GM10266 (cell line): ENCODE measurements at regions not wholly inside any gene's neighbourhood (a gene's known extent, or its start where the extent isn't known, plus 50 kb on each side); places are given as distances from the start of the nearest gene placed in this dataset.
"Not testable (repeated sequence)": the region's sequence is repeated elsewhere in the genome, so short reads cannot be mapped to it uniquely, and the experiment has no call there.

ENCODE experiments used
- DNase-seq: peaks from one replicate; pipeline ENCODE4 v3.0.0; 2012; ENCODE audit errors: extremely low spot score
- CTCF ChIP-seq: IDR thresholded peaks from 2 replicates; pipeline ENCODE4 v1.5.1; 2012; ENCODE audit warnings: mild to moderate bottlenecking, low read depth; ENCODE audit not compliant: control insufficient read depth, insufficient read depth; ENCODE audit errors: missing control alignments

DNA sequence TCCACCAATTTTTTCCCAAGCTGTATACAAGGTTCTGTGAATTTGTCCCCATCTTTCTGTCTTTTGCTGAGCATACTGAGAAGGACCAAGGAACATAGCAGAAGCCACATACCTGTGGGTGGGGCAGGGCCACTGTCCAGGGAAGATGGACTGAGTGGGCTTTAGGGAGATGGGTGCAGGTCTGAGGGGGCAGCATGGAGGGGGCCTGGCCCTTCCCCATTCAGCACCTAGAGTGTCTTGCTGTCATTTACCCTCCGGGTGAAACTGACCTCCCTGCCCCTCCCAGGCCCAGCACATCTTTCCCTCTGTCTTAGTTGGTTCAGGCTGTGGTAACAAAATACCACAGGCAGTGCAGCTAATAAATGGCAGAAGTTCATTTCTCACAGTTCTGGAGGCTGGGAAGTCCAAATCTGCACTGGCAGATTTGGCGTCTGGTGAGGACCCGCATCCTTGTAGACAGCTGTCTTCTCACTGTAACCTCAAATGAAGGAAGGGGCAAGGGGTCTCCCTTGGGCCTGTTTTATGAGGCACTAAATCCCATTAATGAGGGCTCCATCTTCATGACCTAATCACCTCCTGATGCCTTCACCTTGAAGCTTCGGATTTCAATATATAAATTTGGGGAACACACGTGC, 180.0 kb upstream of the SMAD3 start:
- TF ChIP-seq CTCF: no peak
- DNase-seq: no peak

DNA sequence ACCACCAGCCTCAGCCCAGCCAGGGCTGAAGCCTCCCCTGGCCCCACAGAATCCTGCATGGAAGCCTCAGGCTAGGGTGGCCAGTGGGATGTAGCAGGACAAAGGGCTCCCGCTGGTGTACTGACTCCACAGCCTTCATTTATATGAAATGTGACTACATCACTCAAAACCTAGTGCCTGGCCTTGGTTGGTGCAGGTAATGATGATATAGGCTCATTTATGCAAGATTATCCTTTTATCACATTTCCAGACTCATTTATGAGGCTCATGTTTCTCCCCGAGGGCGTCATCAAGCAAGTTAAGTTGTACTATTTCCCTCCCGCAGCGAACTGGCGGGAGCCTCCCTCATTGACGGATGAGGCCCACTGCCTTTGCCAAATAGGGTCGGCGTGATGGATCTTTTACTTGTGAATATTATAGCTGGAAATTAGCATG, 179.1 kb upstream of the SMAD3 start:
- no peak for DNase-seq

DNA sequence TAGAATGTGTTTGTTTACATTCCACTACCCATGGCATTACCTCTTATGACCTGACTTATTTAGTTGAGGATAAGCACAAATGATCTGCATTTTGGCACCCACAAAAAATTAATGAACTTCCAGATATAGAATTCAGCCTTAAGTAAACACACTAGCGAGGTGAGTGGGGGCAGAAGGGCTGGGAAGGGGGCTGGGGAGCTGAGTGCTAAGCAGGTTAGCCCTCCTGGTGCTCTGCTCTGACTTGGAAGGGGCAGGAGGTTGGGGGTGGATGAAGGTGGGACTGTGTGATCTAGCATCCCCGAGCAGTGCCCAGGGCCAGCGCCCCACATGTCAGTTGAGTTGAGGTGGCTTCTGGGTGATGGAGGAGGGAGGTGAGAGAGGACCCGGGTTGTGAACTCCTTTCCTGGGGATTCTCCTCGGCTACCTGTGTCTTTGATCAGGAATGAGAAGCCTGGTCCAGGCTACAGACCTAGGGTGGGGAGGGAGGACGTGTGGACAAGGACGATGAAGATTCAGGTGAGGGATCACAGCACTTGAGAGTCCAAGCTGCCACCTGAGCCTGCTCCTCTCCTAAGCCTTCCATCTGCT, 178.6 kb upstream of the SMAD3 start:
- no peak for TF ChIP-seq CTCF
- DNase-seq: no peak

More for the DNA sequence above, 179.1 kb upstream of the SMAD3 start:
- TF ChIP-seq CTCF: no peak

DNA sequence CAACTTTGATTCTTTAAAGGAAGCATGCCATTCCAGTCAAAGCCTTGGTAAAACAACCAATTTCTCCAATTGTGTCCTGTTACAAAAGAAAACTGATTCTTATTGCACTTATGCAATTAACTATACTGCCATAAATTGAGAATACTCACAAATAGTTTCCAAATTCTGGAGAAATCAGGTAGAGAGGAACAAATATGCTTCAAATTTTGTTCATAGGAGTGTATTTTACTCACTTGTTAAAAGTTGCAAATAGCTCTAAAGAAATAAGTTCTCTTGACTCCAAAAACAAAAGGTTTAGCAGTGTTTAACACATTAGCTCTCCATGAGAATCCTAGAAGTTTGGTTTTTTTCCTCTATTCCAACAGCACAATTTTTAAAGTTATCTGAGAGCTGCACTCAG, 176.1 kb upstream of the SMAD3 start:
- DNase-seq: not testable (repeated sequence)

DNA sequence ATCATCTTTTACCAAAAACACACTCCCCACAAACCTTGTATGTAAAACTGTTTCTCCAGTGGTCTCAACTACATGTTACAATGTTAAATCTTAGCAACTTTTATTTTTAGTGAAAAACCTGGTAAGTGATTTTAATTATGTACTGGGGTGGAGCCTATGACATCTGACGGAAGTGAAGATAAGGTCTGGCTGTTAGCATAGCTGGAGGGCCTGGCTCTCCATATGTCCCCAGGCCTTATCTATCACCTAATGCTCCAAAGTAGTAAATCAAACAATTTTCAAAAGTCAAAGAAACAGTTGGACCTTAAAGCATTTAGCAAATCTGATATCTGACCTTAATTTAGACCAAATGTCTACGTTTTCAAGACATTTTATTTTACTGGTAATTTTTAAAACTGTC, 173.6 kb upstream of the SMAD3 start:
- no peak for TF ChIP-seq CTCF
- DNase-seq: no peak

- TF ChIP-seq CTCF: no peak
- DNase-seq: no peak
These were observed 172.1 kb upstream of the SMAD3 start for GRCh38 chr15:66893294-66893693.

DNA sequence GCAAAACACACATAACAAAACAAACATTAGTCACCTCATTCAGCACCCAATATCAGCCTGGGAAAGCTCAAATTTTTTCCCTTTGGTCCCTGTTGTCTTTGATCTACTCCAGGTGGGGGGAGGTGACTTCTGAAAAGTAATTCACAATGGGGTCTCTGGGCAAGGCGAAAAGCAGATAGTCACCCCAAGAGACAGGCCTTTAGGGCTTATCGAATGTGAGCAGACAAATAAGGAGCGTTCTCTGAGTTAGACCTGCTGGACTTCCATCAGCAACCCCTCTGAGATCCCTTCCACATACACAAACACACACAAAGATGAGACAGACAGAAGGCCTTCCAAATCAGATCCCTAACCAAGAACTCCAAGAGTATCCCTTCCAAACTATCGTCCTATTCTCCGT, 171.0 kb upstream of the SMAD3 start:
- no peak for TF ChIP-seq CTCF
- no peak for DNase-seq
